ENCODE measurements at regions not wholly inside any gene's neighbourhood (a gene's known extent, or its start where the extent isn't known, plus 50 kb on each side); places are given as distances from the start of the nearest gene placed in this dataset.

DNA sequence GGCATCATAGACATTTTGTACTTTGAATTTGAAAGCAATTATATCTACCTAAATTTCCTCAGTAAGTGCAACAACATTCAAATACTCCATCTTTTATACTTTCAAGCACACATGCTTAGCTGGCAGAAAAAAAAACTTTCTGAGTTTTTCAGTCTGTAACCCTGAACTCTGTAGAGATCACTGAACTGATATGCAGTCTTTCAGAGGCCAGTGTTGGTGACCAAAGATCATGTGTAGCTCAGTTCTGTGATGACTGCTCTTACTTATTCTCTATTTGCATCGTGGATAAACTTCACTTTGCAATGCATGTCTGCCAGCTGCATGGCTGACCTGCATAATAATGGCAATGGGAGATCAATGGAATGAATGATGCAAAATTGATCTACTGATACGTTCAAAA, 431.3 kb downstream of the FRK start:
- Histone ChIP-seq H3K4me2 (ENCODE audit: low read length) (no peak overlapping the region), H3K4me1 (ENCODE audit: control insufficient read depth in 1 of 2, insufficient read depth in 2 of 2, low read length in 2 of 2) (no peaks in the 10 kb centered on the region), H3K36me3 (ENCODE audit: control insufficient read depth in 1 of 2, insufficient read depth in 2 of 2, low read length in 2 of 2) (no peaks in the 10 kb centered on the region), H3K27ac (ENCODE audit: low read depth, low read length) (no peak overlapping the region), H3K9ac (ENCODE audit: low read length) (no peak overlapping the region), H2AFZ (ENCODE audit: low read depth, low read length, poor library complexity, severe bottlenecking) (no peak overlapping the region), H4K20me1 (ENCODE audit: insufficient read depth) (no peaks in the 10 kb centered on the region), H3K9me2 (ENCODE audit: insufficient read depth) (no peaks in the 10 kb centered on the region), H3K9me3 (ENCODE audit: control insufficient read depth in 1 of 2, insufficient read depth in 1 of 2, low read depth in 1 of 2, low read length in 2 of 2) (no peaks in the 10 kb centered on the region), H3K27me3 (ENCODE audit: insufficient read depth, low read length) (no peaks in the 10 kb centered on the region), H3K79me2 (ENCODE audit: insufficient read depth, low read length) (no peaks in the 10 kb centered on the region), H3K4me3 (replicated peaks in 1 of 2; ENCODE audit: low read depth in 1 of 2, low read length in 2 of 2) (no peak overlapping the region)
- RAD21 ChIA-PET (ENCODE audit: low non-redundant PET in 1 of 2, low total read pairs in 2 of 2, uncharacterized antibody in 2 of 2, unreplicated experiment in 2 of 2): no interaction called here
- ATAC-seq (no peak), DNase-seq (ENCODE audit: low read depth, low spot score) (no peak)
- intact Hi-C loops (cut with micrococcal nuclease): no loop called here
- TF ChIP-seq TCF7L2 (IDR thresholded peaks at IDR 0.05; ENCODE audit: borderline replicate concordance, extremely low read depth, insufficient read depth, insufficient read length): no peak
- no peak for TF ChIP-seq YY1 (IDR thresholded peaks at IDR 0.05; ENCODE audit: extremely low read depth, insufficient replicate concordance, low read depth, low read length)
- no peak for TF ChIP-seq SIN3A (IDR thresholded peaks at IDR 0.05; ENCODE audit: low read depth)
- TF ChIP-seq POLR2AphosphoS5 (IDR thresholded peaks at IDR 0.05; ENCODE audit: low read depth, low read length): no peak
- TF ChIP-seq SP1 (IDR thresholded peaks at IDR 0.05; ENCODE audit: low read depth): no peak
- no peak for TF ChIP-seq ELF1 (IDR thresholded peaks at IDR 0.05; ENCODE audit: borderline replicate concordance, low read depth)
- TF ChIP-seq EZH2 (IDR thresholded peaks at IDR 0.05): no peak
- no peak for TF ChIP-seq SRF (IDR thresholded peaks at IDR 0.05; ENCODE audit: low read depth)
- TF ChIP-seq, protein P1, sequence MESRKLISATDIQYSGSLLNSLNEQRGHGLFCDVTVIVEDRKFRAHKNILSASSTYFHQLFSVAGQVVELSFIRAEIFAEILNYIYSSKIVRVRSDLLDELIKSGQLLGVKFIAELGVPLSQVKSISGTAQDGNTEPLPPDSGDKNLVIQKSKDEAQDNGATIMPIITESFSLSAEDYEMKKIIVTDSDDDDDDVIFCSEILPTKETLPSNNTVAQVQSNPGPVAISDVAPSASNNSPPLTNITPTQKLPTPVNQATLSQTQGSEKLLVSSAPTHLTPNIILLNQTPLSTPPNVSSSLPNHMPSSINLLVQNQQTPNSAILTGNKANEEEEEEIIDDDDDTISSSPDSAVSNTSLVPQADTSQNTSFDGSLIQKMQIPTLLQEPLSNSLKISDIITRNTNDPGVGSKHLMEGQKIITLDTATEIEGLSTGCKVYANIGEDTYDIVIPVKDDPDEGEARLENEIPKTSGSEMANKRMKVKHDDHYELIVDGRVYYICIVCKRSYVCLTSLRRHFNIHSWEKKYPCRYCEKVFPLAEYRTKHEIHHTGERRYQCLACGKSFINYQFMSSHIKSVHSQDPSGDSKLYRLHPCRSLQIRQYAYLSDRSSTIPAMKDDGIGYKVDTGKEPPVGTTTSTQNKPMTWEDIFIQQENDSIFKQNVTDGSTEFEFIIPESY (IDR thresholded peaks at IDR 0.05; ENCODE audit: extremely low read depth, insufficient replicate concordance, low read length): no peak
- TF ChIP-seq ZFX (IDR thresholded peaks at IDR 0.05): no peak
- no peak for TF ChIP-seq FOSL1 (IDR thresholded peaks at IDR 0.05; ENCODE audit: low read depth)
- no peak for TF ChIP-seq ZNF274 (IDR thresholded peaks at IDR 0.05; ENCODE audit: low read depth, low read length)
- no peak for TF ChIP-seq EZH2phosphoT487 (IDR thresholded peaks at IDR 0.05; ENCODE audit: borderline replicate concordance)
- no peak for TF ChIP-seq CEBPB (IDR thresholded peaks at IDR 0.05; ENCODE audit: low read depth)
- TF ChIP-seq EGR1 (IDR thresholded peaks at IDR 0.05; ENCODE audit: low read depth): no peak
- TF ChIP-seq CBX3 (IDR thresholded peaks at IDR 0.05; ENCODE audit: low read depth): no peak
- no peak for TF ChIP-seq ATF3 (IDR thresholded peaks at IDR 0.05)
- no peak for TF ChIP-seq RAD21 (IDR thresholded peaks at IDR 0.05; ENCODE audit: low read depth)
- no peak for TF ChIP-seq REST (IDR thresholded peaks at IDR 0.05; ENCODE audit: low read depth)
- TF ChIP-seq, protein P2, sequence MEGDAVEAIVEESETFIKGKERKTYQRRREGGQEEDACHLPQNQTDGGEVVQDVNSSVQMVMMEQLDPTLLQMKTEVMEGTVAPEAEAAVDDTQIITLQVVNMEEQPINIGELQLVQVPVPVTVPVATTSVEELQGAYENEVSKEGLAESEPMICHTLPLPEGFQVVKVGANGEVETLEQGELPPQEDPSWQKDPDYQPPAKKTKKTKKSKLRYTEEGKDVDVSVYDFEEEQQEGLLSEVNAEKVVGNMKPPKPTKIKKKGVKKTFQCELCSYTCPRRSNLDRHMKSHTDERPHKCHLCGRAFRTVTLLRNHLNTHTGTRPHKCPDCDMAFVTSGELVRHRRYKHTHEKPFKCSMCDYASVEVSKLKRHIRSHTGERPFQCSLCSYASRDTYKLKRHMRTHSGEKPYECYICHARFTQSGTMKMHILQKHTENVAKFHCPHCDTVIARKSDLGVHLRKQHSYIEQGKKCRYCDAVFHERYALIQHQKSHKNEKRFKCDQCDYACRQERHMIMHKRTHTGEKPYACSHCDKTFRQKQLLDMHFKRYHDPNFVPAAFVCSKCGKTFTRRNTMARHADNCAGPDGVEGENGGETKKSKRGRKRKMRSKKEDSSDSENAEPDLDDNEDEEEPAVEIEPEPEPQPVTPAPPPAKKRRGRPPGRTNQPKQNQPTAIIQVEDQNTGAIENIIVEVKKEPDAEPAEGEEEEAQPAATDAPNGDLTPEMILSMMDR (IDR thresholded peaks at IDR 0.05 in 2 of 3, conservative IDR thresholded peaks at IDR 0.05 in 1 of 3; ENCODE audit: borderline replicate concordance in 1 of 3, insufficient read depth in 1 of 3, low read depth in 2 of 3, low read length in 2 of 3): no peak
- POLR2A ChIA-PET: no interaction called here
- no TSS peak for BruUV-seq (replicated peaks)
- CTCF ChIA-PET: no interaction called here
